Esophagus (tissue), 2 donors: ENCODE measurements at regions not wholly inside any gene's neighbourhood (a gene's known extent, or its start where the extent isn't known, plus 50 kb on each side); places are given as distances from the start of the nearest gene placed in this dataset.
"Not testable (repeated sequence)": the region's sequence is repeated elsewhere in the genome, so short reads cannot be mapped to it uniquely, and the experiment has no call there.

Experiments used
- H3K27ac ChIP-seq, 2 donors: one replicate each; pipeline ENCODE4 v1.5.1; 2013; ENCODE audit warnings: low read depth in 2 of 2, mild to moderate bottlenecking in 2 of 2, inconsistent platforms in 1 of 2, low read length in 1 of 2, moderate library complexity in 1 of 2
- H3K27me3 ChIP-seq, 2 donors: one replicate each; pipeline ENCODE4 v1.6.1; 2013; ENCODE audit warnings: low read length in 2 of 2, control low read depth in 1 of 2, mild to moderate bottlenecking in 1 of 2; ENCODE audit not compliant: insufficient read depth in 2 of 2, control insufficient read depth in 1 of 2
- H3K36me3 ChIP-seq, 2 donors: one replicate each; pipeline ENCODE4 v1.6.1; 2013; ENCODE audit warnings: low read length in 1 of 2; ENCODE audit not compliant: control insufficient read depth in 2 of 2, insufficient read depth in 2 of 2
- H3K4me1 ChIP-seq, 2 donors: one replicate each; pipeline ENCODE4 v1.6.1; 2013; ENCODE audit warnings: low read length in 1 of 2; ENCODE audit not compliant: control insufficient read depth in 2 of 2, insufficient read depth in 2 of 2
- H3K4me3 ChIP-seq, 2 donors: one replicate each; pipeline ENCODE4 v1.5.1; 2013; ENCODE audit warnings: low read length in 2 of 2, mild to moderate bottlenecking in 2 of 2, low read depth in 1 of 2, moderate library complexity in 1 of 2
- H3K9me3 ChIP-seq, 2 donors: one replicate each; pipeline ENCODE4 v1.6.1; 2013; ENCODE audit warnings: mild to moderate bottlenecking in 2 of 2, low read depth in 1 of 2, low read length in 1 of 2, moderate library complexity in 1 of 2; ENCODE audit not compliant: control insufficient read depth in 2 of 2, insufficient read depth in 1 of 2
- WGBS, 2 donors: extraction: QIAGEN DNeasy Blood & Tissue Kit; methylation state at CpG; one replicate each; pipeline ENCODE4 v1.1.7; 2013; 5-methylcytosine and 5-hydroxymethylcytosine counted together
- donor health status: healthy with polysubstance abuse.
- donor health status: Bipolar disorder and iron deficiency.

DNA sequence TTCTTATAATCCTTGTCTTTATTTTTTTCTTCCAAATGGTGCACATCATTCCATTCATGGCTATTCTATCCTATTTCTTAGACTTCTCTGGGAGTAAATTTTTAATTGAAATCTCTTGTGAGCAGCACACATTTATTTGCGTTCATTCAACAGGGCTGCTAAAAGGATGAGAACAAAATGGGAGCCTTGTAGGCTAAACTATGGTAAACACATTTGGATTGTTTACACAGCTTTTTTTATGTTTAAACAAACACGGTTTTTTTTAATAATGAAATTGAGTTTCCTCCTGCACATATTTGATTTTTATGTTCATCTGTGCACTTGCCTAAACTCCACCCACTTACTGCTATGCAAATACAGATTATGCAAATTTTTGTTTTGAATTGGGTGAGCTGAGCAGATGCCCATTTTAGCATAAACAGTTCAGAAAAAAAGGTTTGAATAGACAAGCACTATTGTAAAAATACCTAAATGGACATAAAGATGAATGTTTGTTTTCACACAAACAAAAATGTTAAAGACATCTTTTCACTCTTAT, 92.0 kb downstream of the OLIG3 start:
- Histone ChIP-seq H3K9me3 (no peaks in the 10 kb centered on the region), H3K4me3 (no peak overlapping the region), H3K27ac (no peak overlapping the region), H3K4me1 (no peaks in the 10 kb centered on the region), H3K27me3 (no peaks in the 10 kb centered on the region), H3K36me3 (no peaks in the 10 kb centered on the region)
- 66 to 70% methylated on average over 2 of the region's 2 CpGs for WGBS, 2 donors

DNA sequence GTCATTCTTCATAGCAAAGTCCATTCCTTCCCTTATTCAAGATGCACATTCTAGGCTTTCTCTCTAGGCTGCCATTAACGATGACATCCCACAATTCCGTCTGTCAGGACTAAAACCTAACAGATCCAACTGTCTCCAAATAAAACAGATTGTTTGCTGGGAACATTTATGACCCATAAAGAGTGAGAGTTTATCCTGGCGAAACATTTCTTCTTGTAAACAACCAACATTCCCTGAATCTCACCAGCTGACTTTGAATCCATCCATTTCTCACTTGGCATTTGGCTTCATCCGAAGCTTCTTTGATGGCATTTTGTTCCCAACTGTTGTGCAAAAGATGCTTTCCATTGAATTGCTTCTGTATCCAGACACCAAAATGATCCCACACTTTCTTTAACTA, 93.1 kb downstream of the OLIG3 start:
- H3K4me1 ChIP-seq = no peaks in the 10 kb centered on the region
- WGBS, 2 donors = 88 to 89% methylated on average over 4 of the region's 4 CpGs
- H3K36me3 ChIP-seq = no peaks in the 10 kb centered on the region

GRCh38 chr6:137399881-137400443, 94.2 kb downstream of the OLIG3 start:
- WGBS, 2 donors = 43 to 61% methylated on average over 9 of the region's 9 CpGs

More for the DNA sequence above, 93.1 kb downstream of the OLIG3 start:
- Histone ChIP-seq H3K4me3 (no peak overlapping the region), H3K9me3 (no peaks in the 10 kb centered on the region), H3K27me3 (no peaks in the 10 kb centered on the region), H3K27ac (no peak overlapping the region)

GRCh38 chr6:137395316-137395715, 98.9 kb downstream of the OLIG3 start:
- Histone ChIP-seq H3K27ac (no peak overlapping the region), H3K4me3 (no peak overlapping the region), H3K4me1 (peaks cover 0 to 1% of the 10 kb centered on the region in 2 donors), H3K9me3 (no peaks in the 10 kb centered on the region), H3K27me3 (no peaks in the 10 kb centered on the region), H3K36me3 (no peaks in the 10 kb centered on the region)
- 77 to 79% methylated on average over 3 of the region's 3 CpGs for WGBS, 2 donors

More at GRCh38 chr6:137399881-137400443, 94.2 kb downstream of the OLIG3 start:
- Histone ChIP-seq H3K9me3 (no peaks in the 10 kb centered on the region), H3K4me3 (no peak overlapping the region), H3K36me3 (no peaks in the 10 kb centered on the region), H3K27ac (no peak overlapping the region), H3K4me1 (no peaks in the 10 kb centered on the region), H3K27me3 (no peaks in the 10 kb centered on the region)

DNA sequence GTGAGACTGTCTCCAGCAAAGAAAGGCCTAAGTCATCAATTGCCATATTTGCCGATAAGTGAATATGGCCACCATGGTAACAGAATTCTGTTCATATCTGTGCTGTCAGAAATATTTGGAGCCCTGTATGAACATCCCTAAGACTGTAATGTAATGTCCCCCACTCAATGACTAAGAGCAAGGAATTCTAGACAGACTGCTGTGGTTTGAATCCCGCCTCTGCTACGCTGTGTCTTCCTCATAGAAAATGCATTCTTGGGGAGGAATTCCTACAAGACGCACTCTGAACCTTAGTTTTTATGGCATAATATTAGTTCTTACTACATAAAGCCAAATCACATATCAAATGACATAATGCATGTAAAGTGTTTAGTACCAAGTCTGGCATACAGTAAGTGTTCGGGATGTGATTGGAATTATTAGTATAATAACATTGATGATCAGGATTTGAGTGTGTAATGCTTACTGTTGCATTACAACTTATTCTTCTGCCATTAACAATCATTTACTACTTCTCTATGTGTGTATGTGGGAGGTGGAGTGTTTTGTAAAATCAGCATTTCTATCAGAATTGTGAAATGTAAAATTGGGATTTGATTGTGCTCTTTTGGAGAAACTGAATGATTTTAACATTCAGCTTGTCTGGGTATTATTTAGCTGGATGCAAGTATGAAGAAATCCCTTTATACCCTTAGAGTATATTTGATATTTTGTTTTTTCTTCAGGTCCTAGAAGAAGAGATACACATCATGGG, 103.0 kb downstream of the OLIG3 start:
- H3K27ac ChIP-seq = no peak overlapping the region
- no peaks in the 10 kb centered on the region for H3K9me3 ChIP-seq
- WGBS, 2 donors = 97 to 98% methylated on average over 5 of the region's 5 CpGs
- peaks cover 0 to 8% of the 10 kb centered on the region in 2 donors for H3K4me1 ChIP-seq
- H3K4me3 ChIP-seq = no peak overlapping the region
- H3K27me3 ChIP-seq = no peaks in the 10 kb centered on the region
- H3K36me3 ChIP-seq = no peaks in the 10 kb centered on the region

DNA sequence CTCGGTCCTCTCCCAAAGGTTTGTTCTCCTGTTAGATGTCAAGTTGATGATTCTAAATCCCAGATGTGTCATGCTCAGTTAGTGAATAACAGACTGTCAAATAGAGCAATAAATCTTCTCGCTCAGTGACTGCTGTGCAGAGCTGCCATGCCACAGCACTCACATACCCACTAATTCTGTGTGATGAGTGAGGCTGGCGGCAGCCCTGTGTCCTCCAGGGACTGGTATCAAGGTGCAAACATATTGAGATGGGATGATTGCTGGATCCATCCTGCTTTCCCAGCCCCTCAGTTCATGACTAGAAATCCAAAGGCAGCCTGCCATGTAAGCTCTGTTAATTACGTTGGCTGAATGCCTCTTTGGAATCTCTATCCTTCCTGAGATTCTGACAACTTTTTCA, 103.9 kb downstream of the OLIG3 start:
- Histone ChIP-seq H3K4me3 (no peak overlapping the region), H3K9me3 (no peaks in the 10 kb centered on the region), H3K27me3 (no peaks in the 10 kb centered on the region), H3K27ac (no peak overlapping the region), H3K4me1 (peaks cover 0 to 8% of the 10 kb centered on the region in 2 donors), H3K36me3 (no peaks in the 10 kb centered on the region)
- WGBS, 2 donors = 78 to 81% methylated on average over 4 of the region's 4 CpGs

- Histone ChIP-seq H3K4me1 (peaks cover 0 to 8% of the 10 kb centered on the region in 2 donors), H3K36me3 (no peaks in the 10 kb centered on the region), H3K9me3 (no peaks in the 10 kb centered on the region), H3K27me3 (no peaks in the 10 kb centered on the region), H3K4me3 (no peak overlapping the region), H3K27ac (no peak overlapping the region)
- 31 to 32% methylated on average over 6 of the region's 6 CpGs for WGBS, 2 donors
Observed at GRCh38 chr6:137389150-137389704, 105.0 kb downstream of the OLIG3 start.

DNA sequence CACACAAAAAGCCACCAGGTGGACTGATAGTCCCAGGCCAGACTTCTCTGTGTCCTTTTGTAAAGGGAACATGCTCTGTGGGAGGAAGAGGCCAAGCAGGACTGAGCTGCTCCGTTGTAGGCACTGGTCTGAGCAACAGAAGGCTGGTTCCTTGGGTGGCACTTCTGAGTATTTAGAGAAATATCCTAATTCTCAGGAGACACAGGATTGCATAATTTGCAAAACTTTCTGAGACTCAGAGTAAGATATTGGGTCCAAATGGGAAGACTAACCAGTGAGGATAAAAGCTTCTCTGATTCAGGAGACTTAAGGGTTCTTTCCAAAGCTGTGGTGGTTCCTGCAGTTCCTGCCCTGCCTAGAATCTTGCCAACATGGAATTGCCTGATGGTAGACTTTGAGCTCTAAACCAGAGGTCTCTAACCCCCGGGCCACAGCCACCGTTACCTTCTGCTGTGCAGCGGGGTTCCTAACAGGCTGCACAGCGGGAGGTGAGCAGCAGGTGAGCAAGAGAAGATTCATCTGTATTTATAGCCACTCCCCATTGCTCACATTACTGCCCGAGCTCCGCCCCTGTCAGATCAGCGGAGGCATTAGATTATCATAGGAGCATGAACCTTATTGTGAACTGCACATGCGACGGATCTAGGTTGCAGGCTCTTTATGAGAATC, 107.0 kb downstream of the OLIG3 start:
- Histone ChIP-seq H3K27me3 (no peaks in the 10 kb centered on the region), H3K27ac (no peak overlapping the region), H3K9me3 (no peaks in the 10 kb centered on the region), H3K36me3 (no peaks in the 10 kb centered on the region), H3K4me1 (peaks cover 0 to 8% of the 10 kb centered on the region in 2 donors), H3K4me3 (no peak overlapping the region)
- WGBS, 2 donors = 80 to 89% methylated on average over 10 of the region's 10 CpGs

DNA sequence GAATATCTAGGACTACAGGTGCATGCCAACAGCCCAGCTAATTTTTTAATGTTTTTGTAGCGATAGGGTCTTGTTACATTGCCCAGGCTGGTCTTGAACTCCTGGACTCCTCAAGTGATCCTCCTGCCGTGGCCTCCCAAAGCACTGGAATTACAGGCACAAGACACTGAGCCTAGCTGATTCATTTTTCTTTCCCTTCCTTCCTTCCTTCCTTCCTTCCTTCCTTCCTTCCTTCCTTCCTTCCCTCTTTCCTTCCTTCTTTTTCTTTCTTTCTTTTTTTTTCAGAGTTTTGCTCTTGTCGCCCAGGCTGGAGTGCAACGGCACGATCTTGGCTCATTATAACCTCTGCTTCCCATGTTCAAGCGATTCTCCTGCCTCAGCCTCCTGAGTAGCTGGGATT, 110.9 kb downstream of the OLIG3 start:
- H3K27ac ChIP-seq, H3K27me3 ChIP-seq, H3K4me1 ChIP-seq, H3K9me3 ChIP-seq, H3K4me3 ChIP-seq, H3K36me3 ChIP-seq: not testable (repeated sequence)
- WGBS, 2 donors = 94 to 98% methylated on average over 6 of the region's 6 CpGs
